22Rv1 (cell line): ENCODE measurements at regions not wholly inside any gene's neighbourhood (a gene's known extent, or its start where the extent isn't known, plus 50 kb on each side); places are given as distances from the start of the nearest gene placed in this dataset.

Experiments
- ZFX ChIP-seq: fragments of 450-650 bp; IDR thresholded peaks from 2 replicates; pipeline ENCODE4 v1.6.1; 2017; ENCODE audit warnings: antibody characterized with exemption, borderline replicate concordance
- TF ChIP-seq, protein P1 (sequence below): fragments of 450-650 bp; IDR thresholded peaks from 2 replicates; pipeline ENCODE4 v1.5.1; 2017; ENCODE audit warnings: mild to moderate bottlenecking

DNA sequence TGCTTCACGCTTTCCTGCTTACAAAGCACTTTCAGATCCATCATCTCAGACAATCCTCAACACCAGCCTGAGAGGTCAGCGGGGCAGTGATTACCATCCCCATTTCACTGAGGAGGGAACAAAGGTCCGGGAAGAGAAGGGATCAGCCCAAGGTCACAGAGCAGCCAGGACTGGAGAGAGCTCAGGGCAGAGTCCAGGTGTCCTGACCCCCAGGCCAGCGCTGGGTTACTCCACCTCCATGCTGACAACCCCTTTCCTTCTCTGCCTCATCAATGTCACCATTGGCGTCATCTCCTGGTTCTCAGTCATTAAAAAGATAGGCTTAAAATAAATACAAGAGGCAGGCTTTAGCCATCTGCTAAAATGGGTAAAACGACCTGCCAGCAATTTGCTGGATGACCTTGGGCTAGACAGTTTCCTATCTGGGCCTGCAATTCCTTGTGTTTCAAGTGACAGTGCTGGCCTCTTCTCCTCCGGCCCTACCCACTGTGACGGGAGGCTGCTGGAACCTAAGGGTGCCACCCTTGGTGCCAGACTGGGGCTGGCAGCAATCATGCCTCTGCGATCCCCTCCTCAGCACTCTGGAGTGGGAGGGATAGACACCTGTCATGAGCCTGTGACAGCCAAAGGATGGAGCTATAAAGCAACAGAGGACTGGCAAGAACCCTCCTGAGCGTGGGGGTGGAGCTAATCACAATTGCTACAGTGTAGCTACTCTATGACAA lies 79.5 kb upstream of the CCL1 start:
- TF ChIP-seq, protein P1, sequence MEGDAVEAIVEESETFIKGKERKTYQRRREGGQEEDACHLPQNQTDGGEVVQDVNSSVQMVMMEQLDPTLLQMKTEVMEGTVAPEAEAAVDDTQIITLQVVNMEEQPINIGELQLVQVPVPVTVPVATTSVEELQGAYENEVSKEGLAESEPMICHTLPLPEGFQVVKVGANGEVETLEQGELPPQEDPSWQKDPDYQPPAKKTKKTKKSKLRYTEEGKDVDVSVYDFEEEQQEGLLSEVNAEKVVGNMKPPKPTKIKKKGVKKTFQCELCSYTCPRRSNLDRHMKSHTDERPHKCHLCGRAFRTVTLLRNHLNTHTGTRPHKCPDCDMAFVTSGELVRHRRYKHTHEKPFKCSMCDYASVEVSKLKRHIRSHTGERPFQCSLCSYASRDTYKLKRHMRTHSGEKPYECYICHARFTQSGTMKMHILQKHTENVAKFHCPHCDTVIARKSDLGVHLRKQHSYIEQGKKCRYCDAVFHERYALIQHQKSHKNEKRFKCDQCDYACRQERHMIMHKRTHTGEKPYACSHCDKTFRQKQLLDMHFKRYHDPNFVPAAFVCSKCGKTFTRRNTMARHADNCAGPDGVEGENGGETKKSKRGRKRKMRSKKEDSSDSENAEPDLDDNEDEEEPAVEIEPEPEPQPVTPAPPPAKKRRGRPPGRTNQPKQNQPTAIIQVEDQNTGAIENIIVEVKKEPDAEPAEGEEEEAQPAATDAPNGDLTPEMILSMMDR = no peak
- TF ChIP-seq ZFX = no peak
